ENCODE measurements at regions not wholly inside any gene's neighbourhood (a gene's known extent, or its start where the extent isn't known, plus 50 kb on each side); places are given as distances from the start of the nearest gene placed in this dataset.

GRCh38 chr7:25963733-25964132 lies 188.3 kb upstream of the NFE2L3 start:
- intact Hi-C loops (cut with micrococcal nuclease): loop anchor here (10.0 kb wide), 1 partner anchor 431 kb away; no protein-coding TSS in a partner anchor
- no peak overlapping the region for H3K27ac Mint-ChIP-seq

GRCh38 chr7:25964483-25964991 lies 187.5 kb upstream of the NFE2L3 start:
- H3K27me3 ChIP-seq (replicated peaks in 1 of 4; ENCODE audit: control extremely low read depth in 1 of 4, control insufficient read depth in 3 of 4, insufficient read depth in 4 of 4, low read length in 3 of 4): peaks cover 0 to 19% (median 8%) of the 10 kb centered on the region in 4 experiments
- intact Hi-C loops (cut with micrococcal nuclease): loop anchor here (10.0 kb wide), 1 partner anchor 430 kb away; no protein-coding TSS in a partner anchor
- peak overlapping the region in 1 of 5 experiments; percentile 31 for H3K4me3 ChIP-seq (ENCODE audit: control extremely low read depth in 1 of 5, extremely low read depth in 1 of 5, insufficient read depth in 1 of 5, low read depth in 2 of 5, low read length in 4 of 5)
- WGBS (ENCODE audit: insufficient coverage): 74% methylated on average over 4 of the region's 6 CpGs
- ChIA-PET CTCF (interaction anchor here (0.6 to 1.6 kb wide), 2 partner anchors 11 to 25 kb away, joined by 3 to 7 read pairs; no protein-coding TSS in a partner anchor), POLR2A (no interaction called here)
- peak overlapping the region; percentile 62 for H3K27ac Mint-ChIP-seq
- TF ChIP-seq, protein P1, sequence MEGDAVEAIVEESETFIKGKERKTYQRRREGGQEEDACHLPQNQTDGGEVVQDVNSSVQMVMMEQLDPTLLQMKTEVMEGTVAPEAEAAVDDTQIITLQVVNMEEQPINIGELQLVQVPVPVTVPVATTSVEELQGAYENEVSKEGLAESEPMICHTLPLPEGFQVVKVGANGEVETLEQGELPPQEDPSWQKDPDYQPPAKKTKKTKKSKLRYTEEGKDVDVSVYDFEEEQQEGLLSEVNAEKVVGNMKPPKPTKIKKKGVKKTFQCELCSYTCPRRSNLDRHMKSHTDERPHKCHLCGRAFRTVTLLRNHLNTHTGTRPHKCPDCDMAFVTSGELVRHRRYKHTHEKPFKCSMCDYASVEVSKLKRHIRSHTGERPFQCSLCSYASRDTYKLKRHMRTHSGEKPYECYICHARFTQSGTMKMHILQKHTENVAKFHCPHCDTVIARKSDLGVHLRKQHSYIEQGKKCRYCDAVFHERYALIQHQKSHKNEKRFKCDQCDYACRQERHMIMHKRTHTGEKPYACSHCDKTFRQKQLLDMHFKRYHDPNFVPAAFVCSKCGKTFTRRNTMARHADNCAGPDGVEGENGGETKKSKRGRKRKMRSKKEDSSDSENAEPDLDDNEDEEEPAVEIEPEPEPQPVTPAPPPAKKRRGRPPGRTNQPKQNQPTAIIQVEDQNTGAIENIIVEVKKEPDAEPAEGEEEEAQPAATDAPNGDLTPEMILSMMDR (IDR thresholded peaks at IDR 0.05): no peak
- no peak for TF ChIP-seq EZH2 (IDR thresholded peaks at IDR 0.05; ENCODE audit: borderline replicate concordance, insufficient read depth, low read depth, low read length, poor library complexity, severe bottlenecking)
- ATAC-seq (ENCODE audit: low read depth) (peak; percentile 8), DNase-seq (peak; percentile 55)
- H3K36me3 ChIP-seq (replicated peaks in 1 of 2; ENCODE audit: control extremely low read depth in 1 of 2, control insufficient read depth in 1 of 2, extremely low read depth in 1 of 2, insufficient read depth in 2 of 2, low read length in 1 of 2): no peaks in the 10 kb centered on the region
- H3K4me3 Mint-ChIP-seq: peak overlapping the region; percentile 70
- H3K4me1 ChIP-seq (ENCODE audit: control insufficient read depth in 2 of 2, insufficient read depth in 2 of 2, low read length in 2 of 2): peaks cover 30 to 42% of the 10 kb centered on the region in 2 donors
- peak overlapping the region; percentile 21 for H3K9ac ChIP-seq (ENCODE audit: low read length)
- peak overlapping the region; percentile 39 for H3K4me2 ChIP-seq (replicated peaks; ENCODE audit: low read depth, low read length, poor library complexity, severe bottlenecking)
- no peak overlapping the region for H2AFZ ChIP-seq (ENCODE audit: insufficient read depth, low read depth, low read length, poor library complexity, severe bottlenecking)
- no peaks in the 10 kb centered on the region for H3K79me2 ChIP-seq (ENCODE audit: control insufficient read depth, insufficient read depth, low read length)
- H3K27me3 Mint-ChIP-seq: peaks cover 26% of the 10 kb centered on the region
- peak overlapping the region; percentile 31 to 38 for H3K27ac ChIP-seq (ENCODE audit: low read length in 2 of 2)
- H3K9me3 Mint-ChIP-seq (ENCODE audit: insufficient read depth): no peaks in the 10 kb centered on the region
- peaks cover 0 to 8% (median 2%) of the 10 kb centered on the region in 3 donors for H3K9me3 ChIP-seq (ENCODE audit: control extremely low read depth in 1 of 3, control insufficient read depth in 2 of 3, insufficient read depth in 1 of 3, low read length in 2 of 3)
- peaks cover 44% of the 10 kb centered on the region for H3K4me1 Mint-ChIP-seq
- H4K20me1 ChIP-seq (ENCODE audit: control insufficient read depth, insufficient read depth, low read length, poor library complexity, severe bottlenecking): no peaks in the 10 kb centered on the region

More at GRCh38 chr7:25963733-25964132, 188.3 kb upstream of the NFE2L3 start:
- DNase-seq: no peak
- Histone ChIP-seq H2AFZ (ENCODE audit: insufficient read depth, low read depth, low read length, poor library complexity, severe bottlenecking) (no peak overlapping the region), H3K4me3 (ENCODE audit: control extremely low read depth in 1 of 5, extremely low read depth in 1 of 5, insufficient read depth in 1 of 5, low read depth in 2 of 5, low read length in 4 of 5) (peak overlapping the region in 1 of 5 experiments; percentile 31), H3K27me3 (replicated peaks in 1 of 4; ENCODE audit: control extremely low read depth in 1 of 4, control insufficient read depth in 3 of 4, insufficient read depth in 4 of 4, low read length in 3 of 4) (peaks cover 0 to 19% (median 8%) of the 10 kb centered on the region in 4 experiments), H3K27ac (ENCODE audit: low read length in 2 of 2) (peak overlapping the region in 1 of 2 donors; percentile 31), H3K9ac (ENCODE audit: low read length) (no peak overlapping the region), H3K4me1 (ENCODE audit: control insufficient read depth in 2 of 2, insufficient read depth in 2 of 2, low read length in 2 of 2) (peaks cover 31 to 38% of the 10 kb centered on the region in 2 donors), H4K20me1 (ENCODE audit: control insufficient read depth, insufficient read depth, low read length, poor library complexity, severe bottlenecking) (no peaks in the 10 kb centered on the region), H3K36me3 (replicated peaks in 1 of 2; ENCODE audit: control extremely low read depth in 1 of 2, control insufficient read depth in 1 of 2, extremely low read depth in 1 of 2, insufficient read depth in 2 of 2, low read length in 1 of 2) (no peaks in the 10 kb centered on the region), H3K79me2 (ENCODE audit: control insufficient read depth, insufficient read depth, low read length) (no peaks in the 10 kb centered on the region), H3K4me2 (replicated peaks; ENCODE audit: low read depth, low read length, poor library complexity, severe bottlenecking) (no peak overlapping the region), H3K9me3 (ENCODE audit: control extremely low read depth in 1 of 3, control insufficient read depth in 2 of 3, insufficient read depth in 1 of 3, low read length in 2 of 3) (peaks cover 0 to 8% (median 2%) of the 10 kb centered on the region in 3 donors)
- no peak overlapping the region for H3K4me3 Mint-ChIP-seq
- no CpG with 5 or more reads among the region's 3 CpGs for WGBS (ENCODE audit: insufficient coverage)
- no peaks in the 10 kb centered on the region for H3K9me3 Mint-ChIP-seq (ENCODE audit: insufficient read depth)
- TF ChIP-seq EZH2 (IDR thresholded peaks at IDR 0.05; ENCODE audit: borderline replicate concordance, insufficient read depth, low read depth, low read length, poor library complexity, severe bottlenecking): no peak
- TF ChIP-seq, protein P1 (IDR thresholded peaks at IDR 0.05): no peak
- CTCF ChIA-PET: no interaction called here
- H3K27me3 Mint-ChIP-seq: peaks cover 26% of the 10 kb centered on the region
- no peak for ATAC-seq (ENCODE audit: low read depth)
- POLR2A ChIA-PET: no interaction called here
- H3K4me1 Mint-ChIP-seq: peaks cover 49% of the 10 kb centered on the region
